GDM1 (cell line): ENCODE measurements at regions not wholly inside any gene's neighbourhood (a gene's known extent, or its start where the extent isn't known, plus 50 kb on each side); places are given as distances from the start of the nearest gene placed in this dataset.
"Not testable (repeated sequence)": the region's sequence is repeated elsewhere in the genome, so short reads cannot be mapped to it uniquely, and the experiment has no call there.

Experiments used
- DNase-seq: peaks from one replicate; lab custom pipeline; 2025; lab: John Stamatoyannopoulos, UW

DNA sequence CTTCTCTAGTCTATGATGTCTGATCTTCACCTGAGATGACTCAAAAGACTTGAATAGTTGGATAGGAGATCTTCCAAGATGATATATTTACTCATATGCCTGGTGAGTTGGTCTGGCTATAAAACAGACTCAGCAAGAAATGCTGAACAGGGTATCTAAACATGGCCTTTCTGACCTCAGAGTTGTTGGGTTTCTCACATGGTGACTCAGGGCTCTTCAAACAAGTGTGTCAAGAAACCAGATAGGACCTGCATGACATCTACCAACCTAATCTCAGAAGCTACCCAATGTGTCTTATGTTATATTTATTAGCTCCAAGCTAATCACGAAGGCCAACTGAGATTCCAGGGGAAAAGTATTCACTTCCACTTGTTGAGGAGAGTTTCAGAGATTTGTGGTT lies 1477.3 kb downstream of the CDH8 start:
- no peak for DNase-seq

DNA sequence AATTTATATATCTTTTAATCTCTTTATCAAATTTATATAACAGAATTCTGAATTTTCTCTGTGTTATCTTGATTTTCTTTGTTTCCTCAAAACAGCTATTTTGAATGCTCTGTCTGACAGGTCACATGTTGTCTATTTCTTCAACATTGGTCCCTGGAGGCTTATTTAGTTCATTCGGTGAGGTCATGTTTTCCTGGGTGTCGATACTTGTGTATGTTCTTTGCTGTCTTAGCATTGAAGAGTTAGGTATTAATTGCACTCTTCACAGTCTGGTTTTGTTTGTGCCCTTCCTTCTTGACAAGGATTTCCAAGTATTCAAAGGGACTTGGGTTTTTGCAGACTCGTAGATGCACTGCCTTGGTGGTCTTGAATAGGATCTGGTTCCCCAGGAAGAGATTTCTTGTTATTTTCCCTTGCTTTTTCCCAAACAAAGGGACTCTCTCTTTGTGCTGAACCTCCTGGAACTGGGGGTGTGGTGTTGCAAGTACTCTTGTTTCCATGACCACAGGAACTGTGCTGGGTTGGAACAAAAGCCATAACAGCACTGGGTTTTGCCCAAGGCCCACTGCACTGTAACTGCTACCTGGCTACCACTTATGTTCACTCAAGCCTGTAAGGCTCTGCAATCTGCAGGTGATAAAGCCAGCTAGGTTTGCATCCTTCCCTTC lies 1483.0 kb downstream of the CDH8 start:
- DNase-seq, result no peak

DNA sequence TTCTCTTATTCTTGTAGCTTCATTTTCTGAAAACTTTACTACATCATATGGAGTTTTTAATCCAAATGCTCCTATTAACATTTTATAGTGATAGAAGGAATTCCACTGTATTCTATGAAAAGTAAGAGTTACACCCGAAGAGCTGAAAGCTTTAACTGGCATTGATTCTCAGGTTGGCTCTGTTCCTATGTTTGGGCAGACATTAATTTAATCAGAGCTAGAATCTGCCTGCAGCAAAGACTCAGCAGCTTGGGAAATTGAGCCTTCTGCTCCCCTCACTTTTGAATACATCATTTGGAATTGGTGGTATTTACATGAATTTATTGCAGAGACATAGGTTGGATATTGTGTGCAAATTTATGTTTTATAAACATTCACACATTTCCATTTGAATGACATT lies 1494.7 kb downstream of the CDH8 start:
- no peak for DNase-seq

DNA sequence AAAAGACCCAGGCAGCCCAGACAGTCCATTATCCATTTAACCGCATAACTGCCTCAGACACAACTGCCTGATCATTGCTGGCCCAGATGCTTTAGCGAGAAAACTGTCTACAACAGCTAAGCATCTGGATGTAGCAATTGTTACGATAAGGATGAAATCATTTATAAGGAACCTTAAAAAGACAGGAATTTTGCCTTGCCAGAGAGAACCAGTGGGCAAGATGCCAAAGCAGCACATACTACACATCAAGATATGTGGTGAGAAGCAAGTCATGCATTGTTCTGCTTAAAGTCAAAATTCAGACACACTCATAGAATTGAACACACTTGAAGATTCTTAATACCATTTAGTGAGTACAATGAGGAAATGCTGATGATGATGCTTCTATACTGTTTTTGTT lies 1525.3 kb downstream of the CDH8 start:
- DNase-seq, result no peak

DNA sequence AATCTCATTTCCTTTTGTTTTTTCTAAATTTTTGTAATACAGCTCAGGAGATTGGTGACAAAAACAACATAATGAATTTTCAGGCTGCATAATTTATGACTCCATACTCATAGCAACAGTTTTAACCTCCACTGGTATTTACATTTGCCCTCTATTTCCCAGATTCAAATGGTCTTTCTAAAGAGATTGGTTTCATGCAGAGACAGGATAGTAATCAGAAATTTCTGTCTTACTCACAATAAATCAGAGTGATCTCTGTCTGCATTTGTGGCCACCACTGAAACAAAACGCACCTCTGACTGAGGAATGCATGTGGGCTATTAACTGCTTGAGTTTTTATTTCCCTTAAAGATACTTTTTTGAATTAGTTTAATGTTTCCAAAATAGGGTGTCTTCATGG lies 1526.0 kb downstream of the CDH8 start:
- no peak for DNase-seq

DNA sequence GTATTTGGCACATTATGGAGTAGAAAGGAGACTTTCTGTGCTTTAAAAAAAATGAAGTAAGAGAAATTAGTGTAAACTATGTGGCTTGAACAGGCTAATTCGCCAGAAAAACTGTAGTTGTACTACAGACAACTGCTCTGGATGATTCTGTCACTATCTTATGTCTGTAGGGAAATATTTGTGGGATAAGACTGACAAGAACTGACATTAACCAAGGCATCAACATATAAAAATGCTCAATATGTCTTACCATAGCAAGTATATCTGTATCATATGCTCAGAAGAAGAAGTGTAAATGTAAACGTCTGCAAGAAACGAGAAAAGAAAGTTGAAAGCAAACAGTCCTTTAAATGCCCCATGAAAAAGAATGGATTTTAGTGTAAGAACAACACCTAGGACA lies 1545.0 kb downstream of the CDH8 start:
- no peak for DNase-seq

DNA sequence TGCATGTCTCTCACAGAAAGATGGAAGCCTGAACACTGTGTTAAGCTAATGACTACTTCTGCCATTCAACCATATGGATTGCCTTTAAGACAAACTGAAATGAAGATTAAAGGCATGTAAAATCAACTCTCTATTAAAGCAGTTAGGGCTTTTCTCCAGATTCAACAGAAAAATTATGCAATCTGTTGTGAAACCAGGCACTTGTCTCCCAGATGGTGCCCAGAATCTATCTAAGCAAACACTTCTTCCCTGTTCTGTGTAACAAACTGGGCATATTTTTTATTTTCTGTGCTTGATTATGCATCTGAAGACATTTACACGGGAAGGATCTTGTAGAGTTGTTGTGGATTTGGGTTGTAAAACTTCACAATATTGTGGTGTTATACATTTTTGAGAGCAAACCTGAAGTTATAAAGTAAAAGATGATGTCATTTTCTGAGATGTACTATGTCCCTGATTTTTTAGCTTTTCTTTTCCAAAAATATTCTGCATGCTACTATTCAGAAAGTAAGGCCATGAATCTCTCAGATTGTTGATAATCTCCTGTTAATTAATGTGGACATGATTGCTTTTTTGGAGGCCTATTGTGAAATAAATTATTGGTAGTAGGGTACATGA lies 1550.3 kb downstream of the CDH8 start:
- no peak for DNase-seq

DNA sequence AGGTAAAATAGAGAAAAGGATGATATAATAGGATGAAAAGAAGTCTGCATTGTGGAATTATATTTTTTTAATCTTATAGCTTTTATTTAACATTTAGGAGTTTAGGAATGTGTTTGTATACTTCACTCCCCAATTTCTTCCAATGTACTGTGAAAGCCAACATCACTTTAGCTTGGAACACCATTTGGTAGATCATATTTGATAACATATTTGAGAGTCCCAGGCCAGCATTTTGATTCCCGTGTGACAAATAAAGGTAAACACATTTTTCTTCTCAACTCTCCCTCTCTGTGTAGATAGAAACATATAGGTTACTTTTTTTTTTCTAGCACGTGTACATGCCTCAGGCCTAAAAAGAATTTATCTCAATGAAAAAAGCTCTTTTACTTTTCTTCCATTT lies 1551.3 kb downstream of the CDH8 start:
- no peak for DNase-seq

DNA sequence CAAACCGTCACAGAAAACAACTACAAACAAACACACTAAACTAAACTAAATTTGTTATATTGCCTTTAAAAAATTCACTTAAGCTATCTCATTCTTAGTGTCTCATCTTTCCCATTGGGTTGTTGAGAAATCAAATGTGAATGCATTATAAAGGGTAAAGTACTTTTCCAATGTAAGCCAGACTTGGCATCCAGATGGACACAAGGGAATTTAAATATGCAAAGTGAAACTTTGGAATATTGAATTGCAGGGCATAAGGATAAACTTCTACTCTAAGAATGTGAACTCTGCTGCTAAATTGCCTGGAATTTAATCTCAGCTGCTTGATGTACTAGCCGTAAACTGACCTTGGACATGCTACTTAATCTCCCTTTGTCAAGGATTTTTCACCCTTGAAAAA lies 1554.6 kb downstream of the CDH8 start:
- no peak for DNase-seq

DNA sequence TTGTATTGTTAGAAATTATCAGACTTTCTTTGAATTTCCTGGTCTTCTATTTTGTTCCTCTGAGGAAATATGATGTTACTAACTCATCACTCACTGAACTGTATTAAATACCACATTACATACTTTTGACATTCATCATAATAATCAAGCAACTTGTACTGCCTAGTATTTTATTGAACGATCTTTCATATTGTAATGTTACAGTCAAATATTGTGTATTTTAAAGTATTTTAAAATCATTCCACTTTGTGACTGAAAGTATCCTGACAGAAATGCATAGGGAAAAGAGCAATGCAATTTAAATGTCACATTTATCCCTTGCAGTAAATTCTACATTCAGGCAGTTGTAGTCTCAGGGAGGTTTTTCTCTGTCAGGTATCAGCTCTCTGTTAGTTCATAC lies 1557.4 kb downstream of the CDH8 start:
- DNase-seq, result no peak

DNA sequence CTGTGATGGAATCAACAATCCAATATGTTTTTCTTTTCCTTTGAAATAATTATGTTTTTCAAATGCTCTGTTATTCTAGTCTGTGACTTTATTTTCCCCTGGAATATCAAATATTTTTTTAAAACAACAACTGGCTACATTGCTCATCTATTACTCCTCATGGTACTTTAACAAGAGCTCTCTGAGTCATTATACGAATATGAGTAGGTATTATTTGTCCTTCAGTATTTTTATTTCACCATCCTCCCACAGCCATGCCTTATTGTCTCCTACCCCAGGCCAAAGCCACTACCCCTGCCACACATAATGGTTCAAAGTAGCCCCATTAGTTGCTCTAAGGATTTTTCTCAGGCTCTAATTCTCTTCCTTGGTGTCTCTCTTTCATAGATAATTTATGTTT lies 1572.3 kb downstream of the CDH8 start:
- no peak for DNase-seq

DNA sequence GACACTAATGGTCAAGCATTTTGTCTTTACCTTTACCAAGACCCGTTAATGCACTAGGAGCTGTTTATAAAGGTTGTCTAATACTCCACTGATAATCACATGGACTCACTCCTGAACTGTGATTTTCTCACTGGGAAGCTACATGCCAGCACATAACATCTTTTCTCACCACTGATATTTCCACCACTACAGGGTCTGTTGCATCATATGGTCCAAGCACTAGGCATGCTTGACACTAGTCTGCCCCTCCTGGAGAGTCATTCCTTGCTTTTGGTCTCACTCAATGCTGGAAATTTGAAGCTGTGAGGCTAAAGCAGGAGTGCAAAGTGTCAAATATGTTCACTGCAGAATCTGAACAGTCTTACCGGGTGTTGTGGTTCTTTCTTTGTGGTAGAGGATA lies 1576.8 kb downstream of the CDH8 start:
- no peak for DNase-seq

DNA sequence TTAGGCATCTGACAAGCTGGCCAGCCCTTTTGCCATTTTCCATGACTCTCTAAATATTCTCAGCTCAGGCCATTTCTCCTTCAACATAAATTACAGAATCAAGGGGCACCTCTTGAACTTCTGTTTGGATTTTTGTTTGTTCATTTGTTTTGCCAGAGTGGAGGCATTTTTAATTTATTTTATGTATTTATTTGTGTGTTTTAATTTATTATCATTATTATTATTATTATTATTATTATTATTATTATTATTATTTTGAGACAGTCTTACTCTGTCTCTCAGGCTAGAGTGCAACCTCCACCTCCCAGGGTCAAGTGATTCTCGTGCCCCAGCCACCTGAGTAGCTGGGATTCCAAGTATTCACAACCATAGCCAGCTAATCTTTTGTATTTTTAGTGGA lies 1578.0 kb downstream of the CDH8 start:
- no peak for DNase-seq

DNA sequence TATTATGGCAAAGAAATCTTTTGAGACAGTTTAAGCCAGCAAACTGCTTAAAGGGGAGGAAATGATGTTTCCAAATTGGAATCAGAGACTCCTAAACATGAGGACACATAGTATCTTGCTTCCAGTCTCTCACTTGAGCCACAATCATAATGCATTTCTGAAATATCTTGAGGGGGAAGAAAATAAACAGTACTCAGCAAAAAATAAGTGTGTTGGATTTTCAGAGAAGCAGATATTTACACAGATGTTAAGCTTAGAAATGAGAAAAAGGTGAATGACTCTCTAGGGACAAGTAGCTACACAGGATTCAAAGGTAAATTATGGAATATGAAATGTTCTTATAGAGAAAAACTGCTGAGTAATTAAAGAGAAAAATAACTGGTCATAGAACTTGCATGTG lies 1583.6 kb downstream of the CDH8 start:
- no peak for DNase-seq

DNA sequence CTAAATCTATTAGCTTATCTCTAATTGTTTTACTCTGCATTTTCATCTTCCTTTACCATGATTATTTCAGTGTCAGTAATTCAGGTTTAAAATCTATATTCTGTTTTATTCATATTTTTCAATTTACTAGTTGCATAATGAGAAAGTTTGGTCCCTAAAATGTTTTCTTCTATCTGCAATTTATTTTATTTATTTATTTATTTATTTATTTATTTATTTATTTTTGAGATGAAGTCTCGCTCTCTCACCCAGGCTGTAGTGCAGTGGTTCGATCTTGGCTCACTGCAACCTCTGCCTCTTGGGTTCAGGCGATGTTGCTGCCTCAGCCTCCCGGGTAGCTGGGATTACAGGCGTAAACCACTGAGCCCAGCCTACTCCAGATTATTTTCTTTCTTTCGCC lies 1597.3 kb downstream of the CDH8 start:
- no peak for DNase-seq

DNA sequence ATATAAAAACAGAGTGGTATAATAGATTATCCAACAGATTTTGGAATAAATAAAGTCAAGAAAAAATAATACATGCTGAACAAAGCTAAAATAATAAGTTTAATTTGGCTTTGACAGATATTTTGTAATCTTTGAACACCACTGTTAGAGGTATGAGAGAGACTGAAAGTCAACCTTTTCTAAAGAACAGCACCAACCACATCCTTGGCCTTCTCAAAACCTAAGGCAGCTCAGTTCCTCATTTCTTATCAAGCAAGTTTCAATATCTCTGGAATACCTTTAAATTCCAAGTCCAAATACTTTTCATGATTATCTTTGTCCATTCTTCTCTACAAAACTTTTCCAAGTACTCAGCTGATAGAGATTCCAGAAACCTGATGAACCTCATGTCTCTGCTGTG lies 1603.8 kb downstream of the CDH8 start:
- DNase-seq, result no peak

DNA sequence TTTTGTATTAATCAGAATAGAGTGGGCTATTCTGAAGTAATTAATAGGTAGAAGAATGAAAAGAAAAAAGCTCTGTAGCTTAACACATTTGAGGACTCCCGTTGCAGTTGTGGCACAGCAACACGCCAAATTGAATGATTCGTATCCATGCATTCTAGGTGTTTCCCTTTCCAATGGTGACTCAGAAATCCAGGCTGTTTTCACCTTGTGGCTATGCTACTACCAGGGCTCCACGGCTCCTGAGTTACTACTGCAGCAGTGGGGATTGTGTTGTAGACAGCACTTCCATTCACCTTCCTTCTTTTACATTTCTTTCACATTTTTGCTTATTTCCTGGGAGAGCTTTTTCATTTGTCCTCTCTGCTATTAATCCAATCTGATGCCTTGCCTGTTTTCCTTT lies 1616.4 kb downstream of the CDH8 start:
- DNase-seq, result no peak

DNA sequence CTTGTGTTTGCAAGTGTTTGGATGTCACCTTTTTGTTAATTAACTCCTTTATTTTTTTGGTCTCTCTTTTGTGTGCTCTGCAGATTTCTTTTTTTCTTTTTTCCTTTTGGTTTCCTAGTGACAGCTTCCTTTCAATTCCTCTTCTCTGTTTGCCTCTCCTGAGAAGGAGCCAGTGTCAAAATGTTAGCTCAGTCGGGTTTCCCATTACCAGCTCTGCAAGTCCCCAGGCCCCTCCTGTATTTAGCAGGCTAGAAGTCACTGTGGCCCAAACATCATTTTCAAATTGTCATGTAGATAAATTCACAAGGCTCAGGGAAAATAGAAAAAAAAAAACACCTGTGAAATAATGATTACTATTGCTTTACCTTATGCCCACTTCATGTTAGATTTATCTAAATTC lies 1621.6 kb downstream of the CDH8 start:
- DNase-seq, result no peak

DNA sequence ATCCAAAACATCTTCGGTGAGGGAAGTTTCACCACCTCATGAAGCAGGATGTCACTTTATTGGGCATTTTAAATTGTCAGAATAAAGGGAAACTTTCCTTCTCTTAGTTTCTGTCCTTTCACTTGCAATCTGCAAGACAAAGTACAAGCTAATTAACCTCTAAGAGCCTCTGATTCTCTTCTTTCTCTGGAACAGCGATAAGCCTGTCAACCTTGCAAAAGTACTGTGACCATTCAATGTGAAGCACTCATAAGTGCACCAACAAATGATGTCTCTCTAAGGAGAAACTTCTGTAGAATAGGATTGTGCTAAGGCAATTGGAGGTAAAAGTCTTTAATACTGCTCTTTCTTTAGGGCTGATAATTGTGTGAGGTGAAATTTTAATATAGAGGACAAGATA lies 1622.3 kb downstream of the CDH8 start:
- DNase-seq, result no peak

DNA sequence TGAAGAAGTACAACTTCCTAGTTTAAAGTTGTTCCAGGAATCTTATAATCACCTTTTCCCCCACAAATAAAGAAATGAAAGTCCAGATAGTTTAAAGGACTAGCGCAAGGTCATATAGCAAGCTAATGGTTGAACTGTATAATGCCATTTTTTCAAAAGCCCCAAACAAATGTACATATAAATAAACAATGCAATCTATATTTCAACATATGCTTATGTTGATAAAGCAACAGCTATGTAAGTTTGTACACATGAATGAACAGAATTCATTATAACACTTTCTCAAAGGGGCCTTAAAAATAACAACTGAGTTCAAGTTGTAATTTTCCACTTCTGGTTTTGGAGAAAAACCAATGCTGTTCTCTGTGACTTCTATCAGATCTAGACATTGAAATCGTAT lies 1628.6 kb downstream of the CDH8 start:
- DNase-seq, result no peak

DNA sequence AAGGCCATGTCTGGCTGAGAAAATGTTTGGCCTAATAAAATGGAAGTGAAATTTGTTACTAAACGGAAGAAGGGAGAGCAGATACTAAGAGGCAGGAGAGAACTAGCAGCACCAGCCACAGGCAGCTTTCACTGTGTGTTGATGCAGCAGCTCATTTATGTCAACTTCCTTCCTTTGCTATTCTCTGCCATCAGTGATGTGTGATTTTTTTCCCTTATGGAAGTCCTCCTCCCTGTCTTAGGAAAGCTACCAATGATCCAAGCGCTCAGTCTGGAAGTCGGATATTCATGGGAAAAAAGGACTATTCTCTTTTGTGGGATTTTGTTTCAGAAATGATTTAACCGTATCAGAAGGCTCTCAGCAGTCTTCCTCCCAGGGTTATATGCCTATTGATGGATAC lies 1629.2 kb downstream of the CDH8 start:
- DNase-seq, result no peak

DNA sequence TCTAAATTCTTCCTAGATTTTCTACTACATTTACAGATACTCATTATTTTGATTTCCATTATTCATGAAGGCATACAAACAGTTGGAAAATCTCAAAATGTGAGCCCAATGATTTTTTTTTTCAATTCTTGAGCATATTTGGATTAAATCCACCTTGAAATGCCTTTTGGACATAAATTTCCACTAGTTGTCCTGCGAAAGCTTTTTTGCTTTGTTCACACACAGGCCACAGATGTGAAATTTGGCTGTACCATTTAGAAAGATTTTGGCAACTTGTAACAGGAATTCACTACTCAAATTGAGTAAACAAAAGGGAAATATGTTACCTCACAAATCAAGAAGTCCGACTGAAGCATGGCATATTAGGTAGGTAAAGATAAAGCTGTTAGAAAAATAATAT lies 1631.0 kb downstream of the CDH8 start:
- DNase-seq, result no peak

DNA sequence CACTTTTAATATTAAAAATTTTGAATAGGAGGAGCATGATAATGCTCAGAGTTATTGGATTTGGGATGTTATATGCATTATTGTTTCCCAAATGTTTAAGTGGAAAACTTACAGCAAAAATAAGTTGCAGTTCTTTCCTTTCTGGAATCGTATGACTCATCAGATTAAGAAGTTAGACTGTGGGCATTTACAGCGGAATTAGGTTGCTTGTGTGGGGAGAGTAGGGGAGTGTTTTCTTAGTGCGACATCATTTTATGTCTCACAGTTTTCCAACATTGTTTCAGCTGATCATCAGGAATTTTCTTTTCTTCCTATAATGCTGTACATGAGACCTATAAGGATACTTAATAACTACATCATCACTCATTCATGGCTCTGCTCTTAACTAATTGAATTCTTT lies 1631.8 kb downstream of the CDH8 start:
- DNase-seq, result no peak

DNA sequence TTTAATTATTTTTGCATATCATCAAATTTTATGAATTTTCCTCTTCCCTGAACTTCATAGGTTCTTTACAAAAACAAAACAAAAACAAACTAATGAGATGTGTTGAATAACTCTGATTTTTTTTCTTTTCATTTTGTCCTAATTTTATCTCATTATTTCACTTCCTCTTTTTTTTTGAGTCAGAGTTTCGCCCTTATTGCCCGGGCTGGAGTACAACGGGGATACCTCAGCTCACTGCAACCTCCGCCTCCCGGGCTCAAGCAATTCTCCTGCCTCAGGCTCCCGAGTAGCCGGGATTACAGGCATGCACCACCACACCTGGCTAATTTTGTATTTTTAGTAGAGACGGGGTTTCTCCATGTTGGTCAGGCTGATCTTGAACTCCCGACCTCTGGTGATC lies 1633.3 kb downstream of the CDH8 start:
- DNase-seq, result not testable (repeated sequence)
